GM20000 (cell line): ENCODE measurements at regions not wholly inside any gene's neighbourhood (a gene's known extent, or its start where the extent isn't known, plus 50 kb on each side); places are given as distances from the start of the nearest gene placed in this dataset.

Experiments used
- DNase-seq: peaks from one replicate; pipeline ENCODE4 v3.0.0; 2012; ENCODE audit warnings: low spot score
- TF ChIP-seq, protein P1 (sequence below): IDR thresholded peaks from 2 replicates; pipeline ENCODE4 v1.5.1; 2012; ENCODE audit warnings: mild to moderate bottlenecking, control low read depth; ENCODE audit errors: extremely low read depth, missing control alignments

- DNase-seq, result no peak
- TF ChIP-seq, protein P1, sequence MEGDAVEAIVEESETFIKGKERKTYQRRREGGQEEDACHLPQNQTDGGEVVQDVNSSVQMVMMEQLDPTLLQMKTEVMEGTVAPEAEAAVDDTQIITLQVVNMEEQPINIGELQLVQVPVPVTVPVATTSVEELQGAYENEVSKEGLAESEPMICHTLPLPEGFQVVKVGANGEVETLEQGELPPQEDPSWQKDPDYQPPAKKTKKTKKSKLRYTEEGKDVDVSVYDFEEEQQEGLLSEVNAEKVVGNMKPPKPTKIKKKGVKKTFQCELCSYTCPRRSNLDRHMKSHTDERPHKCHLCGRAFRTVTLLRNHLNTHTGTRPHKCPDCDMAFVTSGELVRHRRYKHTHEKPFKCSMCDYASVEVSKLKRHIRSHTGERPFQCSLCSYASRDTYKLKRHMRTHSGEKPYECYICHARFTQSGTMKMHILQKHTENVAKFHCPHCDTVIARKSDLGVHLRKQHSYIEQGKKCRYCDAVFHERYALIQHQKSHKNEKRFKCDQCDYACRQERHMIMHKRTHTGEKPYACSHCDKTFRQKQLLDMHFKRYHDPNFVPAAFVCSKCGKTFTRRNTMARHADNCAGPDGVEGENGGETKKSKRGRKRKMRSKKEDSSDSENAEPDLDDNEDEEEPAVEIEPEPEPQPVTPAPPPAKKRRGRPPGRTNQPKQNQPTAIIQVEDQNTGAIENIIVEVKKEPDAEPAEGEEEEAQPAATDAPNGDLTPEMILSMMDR, result no peak
Observed at GRCh38 chr4:111807576-111807975, 337.7 kb upstream of the FAM241A start.

GRCh38 chr4:111808174-111808573, 337.1 kb upstream of the FAM241A start:
- TF ChIP-seq, protein P1, result no peak
- no peak for DNase-seq

GRCh38 chr4:111811661-111812060, 333.6 kb upstream of the FAM241A start:
- TF ChIP-seq, protein P1, result no peak

GRCh38 chr4:111812114-111812513, 333.1 kb upstream of the FAM241A start:
- TF ChIP-seq, protein P1, result no peak
- no peak for DNase-seq

More at GRCh38 chr4:111811661-111812060, 333.6 kb upstream of the FAM241A start:
- no peak for DNase-seq

- DNase-seq, result no peak
- TF ChIP-seq, protein P1, result no peak
Observed at GRCh38 chr4:111812760-111813159, 332.5 kb upstream of the FAM241A start.

DNA sequence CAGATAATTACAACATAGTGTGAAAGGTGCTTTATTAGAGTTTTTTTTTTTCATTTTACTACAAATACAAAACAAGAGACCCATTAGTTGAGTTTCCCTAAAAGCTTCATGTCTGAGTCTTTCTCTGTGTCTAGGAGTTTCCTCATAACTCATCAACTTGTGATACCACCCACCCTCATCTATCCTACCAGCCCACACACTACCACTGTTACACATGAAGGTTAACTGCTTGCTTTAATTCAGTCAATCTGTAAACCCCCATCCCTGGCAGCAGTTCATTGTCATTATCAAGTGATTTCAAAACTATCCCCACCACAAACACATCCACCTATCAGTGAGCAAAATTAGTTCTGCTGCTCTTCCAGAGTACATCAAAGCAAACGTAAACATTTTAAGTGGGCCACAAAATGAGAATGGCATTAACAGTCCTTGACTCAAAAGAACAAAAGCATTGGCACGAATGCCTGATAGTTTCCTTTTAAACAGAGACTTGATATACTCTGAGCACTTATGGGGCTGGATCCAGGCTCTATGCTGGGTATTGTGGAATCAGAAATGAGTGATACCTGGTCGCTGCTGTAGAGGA, 331.6 kb upstream of the FAM241A start:
- TF ChIP-seq, protein P1, result no peak
- DNase-seq, result no peak

DNA sequence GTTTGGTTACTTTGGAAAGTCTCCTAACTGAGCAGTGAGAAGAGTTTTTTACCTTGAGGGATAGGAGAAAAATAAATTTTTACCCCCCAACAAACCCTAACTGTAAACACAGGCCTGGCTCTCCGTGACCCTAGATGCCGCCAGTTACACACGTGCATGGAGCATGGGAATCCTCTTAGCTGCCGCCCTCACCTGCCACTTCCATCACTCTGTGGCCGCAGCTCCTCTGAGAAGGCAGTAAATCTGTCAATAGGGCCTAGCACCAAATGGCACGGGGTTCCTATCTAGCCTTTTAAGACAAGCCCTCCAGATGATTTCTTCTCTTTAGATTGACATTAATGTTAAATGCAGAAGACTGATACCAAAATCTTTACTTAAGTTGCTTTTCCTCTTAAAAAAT, 330.3 kb upstream of the FAM241A start:
- DNase-seq, result no peak
- TF ChIP-seq, protein P1, result no peak
